Spleen (tissue), 11 donors: ENCODE measurements at regions not wholly inside any gene's neighbourhood (a gene's known extent, or its start where the extent isn't known, plus 50 kb on each side); places are given as distances from the start of the nearest gene placed in this dataset.

Experiments
- DNase-seq: peaks from one replicate; pipeline ENCODE4 v3.0.0-alpha.2; 2020
- H3K27ac ChIP-seq, 8 donors: fragments of 200-600 bp; sonication (generic) in 7 of 8; 1 replicate in 4 of 8; 2 replicates in 4 of 8; pipeline versions ENCODE4 v1.5.0 to v1.8.0; 2016 to 2021; ENCODE audit warnings: inconsistent platforms in 4 of 8, mild to moderate bottlenecking in 4 of 8, moderate library complexity in 1 of 8
- H3K27me3 ChIP-seq, 7 donors: fragments of 200-600 bp; sonication (generic) in 6 of 7; replicated peaks in 1 of 7; 1 replicate in 4 of 7; 2 replicates in 3 of 7; pipeline versions ENCODE4 v1.5.0 to v1.8.0; 2016 to 2021; ENCODE audit warnings: inconsistent platforms in 3 of 7, mild to moderate bottlenecking in 1 of 7
- H3K36me3 ChIP-seq, 6 donors: fragments of 200-600 bp; sonication (generic) in 5 of 6; 1 replicate in 4 of 6; 2 replicates in 2 of 6; pipeline versions ENCODE4 v1.5.0 to v1.8.0; 2016 to 2021; ENCODE audit warnings: inconsistent platforms in 2 of 6
- H3K4me1 ChIP-seq, 6 donors: fragments of 200-600 bp; sonication (generic) in 5 of 6; 1 replicate in 3 of 6; 2 replicates in 3 of 6; pipeline versions ENCODE4 v1.5.0 to v1.8.0; 2016 to 2021; ENCODE audit warnings: inconsistent platforms in 3 of 6
- H3K4me3 ChIP-seq, 8 donors: fragments of 200-600 bp; sonication (generic) in 7 of 8; 1 replicate in 4 of 8; 2 replicates in 4 of 8; pipeline versions ENCODE4 v1.5.0 to v1.8.0; 2016 to 2021; ENCODE audit warnings: inconsistent platforms in 4 of 8, mild to moderate bottlenecking in 4 of 8, moderate library complexity in 2 of 8
- H3K9me3 ChIP-seq, 8 donors: fragments of 200-600 bp; sonication (generic) in 7 of 8; 1 replicate in 4 of 8; 2 replicates in 4 of 8; pipeline versions ENCODE4 v1.5.0 to v1.8.0; 2016 to 2021; ENCODE audit warnings: inconsistent platforms in 4 of 8
- POLR2A ChIP-seq, 3 donors: fragments of 450-650 bp; IDR thresholded peaks; one replicate each; pipeline ENCODE4 v1.5.1; 2017; ENCODE audit warnings: antibody characterized with exemption in 3 of 3, mild to moderate bottlenecking in 1 of 3
- POLR2AphosphoS5 ChIP-seq, 3 donors: sonication (generic); formaldehyde crosslinking; IDR thresholded peaks; one replicate each; pipeline ENCODE4 v1.5.1; 2017; ENCODE audit warnings: antibody characterized with exemption in 3 of 3
- WGBS, 5 donors: extraction: QIAGEN DNeasy Blood & Tissue Kit in 3 of 5; methylation state at CpG; one replicate each; pipeline versions ENCODE4 v1.1.5 to v1.1.7; 2013 to 2018; 5-methylcytosine and 5-hydroxymethylcytosine counted together
- intact Hi-C: fragments of 100-400 bp; cut with DNase I; formaldehyde crosslinking; loops from one replicate; pipeline ENCODE4 v1.15.0; 2023; ENCODE audit warnings: low total_unique reads
- TF ChIP-seq, protein P1 (sequence below), 11 experiments: fragments of 200-600 bp in 7 of 11; fragments of 450-650 bp in 4 of 11; sonication (generic) in 4 of 11; IDR thresholded peaks in 8 of 11; conservative IDR thresholded peaks in 3 of 11; 1 replicate in 7 of 11; 2 replicates in 4 of 11; pipeline versions ENCODE4 v1.4.0 to v1.8.0; 2016 to 2021; ENCODE audit warnings: antibody characterized with exemption in 11 of 11, inconsistent platforms in 4 of 11, mild to moderate bottlenecking in 1 of 11
- donor health status: healthy with polysubstance abuse.
- donor health status: DM: no; HTN: no; CAD: no; lungs with moderate emphysema.
- donor health status: DM: no; HTN: no; CAD: no.
- donor health status: Bipolar disorder and iron deficiency.
- donor health status: healthy.
- donor health status: DM: no; HTN: no; CAD: no.
- donor health status: DM: yes; HTN: yes; CAD: no.

DNA sequence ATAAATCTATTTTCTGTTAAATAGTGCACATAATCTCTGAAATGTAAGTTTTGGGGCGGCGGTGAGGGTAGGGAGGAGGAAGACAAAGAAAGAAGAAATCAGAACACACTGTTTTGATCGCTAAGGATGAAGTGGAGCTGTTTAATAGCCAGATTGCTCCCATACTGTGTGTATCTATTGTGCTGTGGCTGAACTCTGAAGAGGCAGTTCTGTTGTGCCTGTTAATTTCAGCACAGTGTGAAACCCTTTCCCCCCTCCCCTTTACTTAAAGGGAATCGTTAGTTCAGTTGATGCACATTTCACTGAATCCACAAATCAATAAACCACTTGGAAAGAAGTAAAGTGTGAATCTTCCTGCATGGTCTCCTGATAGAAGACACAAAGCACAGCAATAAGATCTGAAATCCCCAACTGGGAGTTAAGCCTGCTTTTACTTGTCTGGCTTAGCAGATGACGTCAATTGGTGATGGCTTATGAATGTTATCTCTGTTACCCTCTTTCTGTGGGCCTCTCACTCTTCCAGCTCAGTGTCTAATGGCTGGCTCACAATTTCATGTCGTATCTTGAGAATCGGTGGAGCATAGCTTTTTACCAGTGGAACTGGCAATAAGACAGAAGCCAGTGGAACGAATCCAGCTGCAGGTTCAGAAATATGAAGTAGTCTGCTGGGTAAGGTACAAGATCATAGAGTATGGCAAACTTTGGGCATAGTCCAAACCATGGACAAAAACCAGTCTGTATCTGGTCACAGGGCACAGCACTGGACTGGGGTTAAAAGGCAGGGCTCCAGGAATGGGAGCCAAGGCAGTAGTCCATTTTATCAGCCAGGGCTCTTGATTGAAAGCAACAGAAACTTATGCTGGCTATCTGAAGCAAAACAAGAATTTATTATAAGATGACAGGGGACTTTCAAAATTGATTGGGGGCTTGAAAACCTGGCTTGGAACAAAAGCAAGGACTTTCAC lies 413.5 kb upstream of the SEL1L start:
- DNase-seq: no peak
- no peaks in the 10 kb centered on the region for H3K9me3 ChIP-seq
- H3K4me1 ChIP-seq: no peaks in the 10 kb centered on the region
- no peak for TF ChIP-seq POLR2A (IDR thresholded peaks at IDR 0.05)
- TF ChIP-seq POLR2AphosphoS5 (IDR thresholded peaks at IDR 0.05): no peak
- TF ChIP-seq, protein P1, sequence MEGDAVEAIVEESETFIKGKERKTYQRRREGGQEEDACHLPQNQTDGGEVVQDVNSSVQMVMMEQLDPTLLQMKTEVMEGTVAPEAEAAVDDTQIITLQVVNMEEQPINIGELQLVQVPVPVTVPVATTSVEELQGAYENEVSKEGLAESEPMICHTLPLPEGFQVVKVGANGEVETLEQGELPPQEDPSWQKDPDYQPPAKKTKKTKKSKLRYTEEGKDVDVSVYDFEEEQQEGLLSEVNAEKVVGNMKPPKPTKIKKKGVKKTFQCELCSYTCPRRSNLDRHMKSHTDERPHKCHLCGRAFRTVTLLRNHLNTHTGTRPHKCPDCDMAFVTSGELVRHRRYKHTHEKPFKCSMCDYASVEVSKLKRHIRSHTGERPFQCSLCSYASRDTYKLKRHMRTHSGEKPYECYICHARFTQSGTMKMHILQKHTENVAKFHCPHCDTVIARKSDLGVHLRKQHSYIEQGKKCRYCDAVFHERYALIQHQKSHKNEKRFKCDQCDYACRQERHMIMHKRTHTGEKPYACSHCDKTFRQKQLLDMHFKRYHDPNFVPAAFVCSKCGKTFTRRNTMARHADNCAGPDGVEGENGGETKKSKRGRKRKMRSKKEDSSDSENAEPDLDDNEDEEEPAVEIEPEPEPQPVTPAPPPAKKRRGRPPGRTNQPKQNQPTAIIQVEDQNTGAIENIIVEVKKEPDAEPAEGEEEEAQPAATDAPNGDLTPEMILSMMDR (IDR thresholded peaks at IDR 0.05 in 8 of 11, conservative IDR thresholded peaks at IDR 0.05 in 3 of 11): no peak
- no peaks in the 10 kb centered on the region for H3K27me3 ChIP-seq
- 80 to 86% (median 84%) methylated on average over 8 of the region's 8 CpGs for WGBS, 5 donors
- intact Hi-C loops: no loop called here
- H3K27ac ChIP-seq: no peak overlapping the region
- H3K4me3 ChIP-seq: no peak overlapping the region
- H3K36me3 ChIP-seq: no peaks in the 10 kb centered on the region

DNA sequence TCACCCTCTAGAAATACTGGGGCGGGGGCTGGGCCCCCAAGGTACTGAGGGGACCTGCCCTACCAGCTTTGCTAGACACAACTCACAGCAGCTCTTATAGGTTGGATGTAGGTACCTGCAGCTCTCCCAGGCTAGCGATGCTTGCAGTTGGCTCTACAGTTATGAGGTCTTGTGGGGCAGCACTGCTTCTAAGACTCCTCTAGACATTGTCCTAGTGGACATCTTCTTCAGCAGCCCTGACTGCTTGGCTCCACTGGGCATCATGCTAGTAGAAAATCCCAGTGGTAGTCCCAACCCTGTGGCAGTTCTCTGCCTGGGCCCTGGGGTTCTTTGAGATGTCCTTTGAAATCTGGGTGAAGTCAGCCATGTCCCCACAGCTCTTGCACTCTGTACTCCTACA lies 419.3 kb upstream of the SEL1L start:
- no peaks in the 10 kb centered on the region for H3K27me3 ChIP-seq
- no peaks in the 10 kb centered on the region for H3K36me3 ChIP-seq
- no peak for DNase-seq
- TF ChIP-seq, protein P1 (IDR thresholded peaks at IDR 0.05 in 8 of 11, conservative IDR thresholded peaks at IDR 0.05 in 3 of 11): no peak
- intact Hi-C loops: no loop called here
- no peaks in the 10 kb centered on the region for H3K4me1 ChIP-seq
- 61 to 73% (median 68%) methylated on average over 2 of the region's 2 CpGs for WGBS, 5 donors
- H3K9me3 ChIP-seq: peaks cover 0 to 4% (median 0%) of the 10 kb centered on the region in 8 donors
- H3K27ac ChIP-seq: no peak overlapping the region
- no peak overlapping the region for H3K4me3 ChIP-seq

DNA sequence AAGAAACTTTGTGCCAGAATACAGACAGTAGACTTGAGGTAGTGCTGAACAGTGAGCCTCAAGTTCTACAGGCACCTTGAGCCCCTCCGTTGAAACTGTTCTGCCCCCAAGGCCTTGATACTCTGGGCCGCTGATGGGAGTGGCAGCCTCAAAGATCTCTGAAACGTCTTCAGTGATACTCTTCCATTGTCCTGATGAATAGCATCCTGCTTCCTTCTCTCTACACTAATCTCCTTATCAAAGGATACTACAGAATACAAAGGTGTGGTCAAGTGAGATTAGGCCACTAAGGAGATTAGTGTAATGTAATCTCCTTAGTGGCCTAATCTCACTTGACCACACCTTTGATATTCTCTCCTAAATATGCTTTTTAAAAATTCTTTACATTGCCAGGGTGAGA lies 419.8 kb upstream of the SEL1L start:
- intact Hi-C loops: no loop called here
- Histone ChIP-seq H3K36me3 (no peaks in the 10 kb centered on the region), H3K4me3 (no peak overlapping the region), H3K4me1 (no peaks in the 10 kb centered on the region), H3K27me3 (no peaks in the 10 kb centered on the region), H3K27ac (no peak overlapping the region), H3K9me3 (peaks cover 0 to 4% (median 0%) of the 10 kb centered on the region in 8 donors)
- 69 to 77% (median 71%) methylated on average over 3 of the region's 3 CpGs for WGBS, 5 donors
- TF ChIP-seq, protein P1 (IDR thresholded peaks at IDR 0.05 in 8 of 11, conservative IDR thresholded peaks at IDR 0.05 in 3 of 11): no peak
- TF ChIP-seq POLR2A (IDR thresholded peaks at IDR 0.05) (no peak), POLR2AphosphoS5 (IDR thresholded peaks at IDR 0.05) (no peak)
- DNase-seq: no peak

DNA sequence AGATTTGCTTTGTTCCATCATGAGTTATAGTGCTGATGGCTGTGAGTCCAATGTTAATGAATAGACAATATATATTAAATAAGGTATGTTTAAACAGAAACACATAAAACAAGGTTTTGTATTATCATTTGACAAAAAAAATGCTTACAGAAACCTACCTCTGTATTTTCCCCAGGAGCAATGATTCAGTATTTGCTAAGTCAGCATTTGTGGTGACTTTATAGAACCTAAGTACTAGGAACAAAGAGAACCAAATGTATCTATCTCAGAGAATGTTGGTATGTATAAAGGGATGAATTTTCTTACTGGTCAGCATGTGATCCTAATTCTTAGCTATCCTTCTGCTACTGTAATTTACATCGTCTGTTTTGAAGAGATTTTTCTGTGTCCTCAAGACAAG lies 421.5 kb upstream of the SEL1L start:
- no peaks in the 10 kb centered on the region for H3K27me3 ChIP-seq
- no peak overlapping the region for H3K4me3 ChIP-seq
- no peaks in the 10 kb centered on the region for H3K36me3 ChIP-seq
- DNase-seq: no peak
- intact Hi-C loops: no loop called here
- WGBS, 5 donors: 74 to 88% (median 82%) methylated on average over 1 of the region's 1 CpG
- TF ChIP-seq, protein P1 (IDR thresholded peaks at IDR 0.05 in 8 of 11, conservative IDR thresholded peaks at IDR 0.05 in 3 of 11): no peak
- TF ChIP-seq POLR2A (IDR thresholded peaks at IDR 0.05) (no peak), POLR2AphosphoS5 (IDR thresholded peaks at IDR 0.05) (no peak)
- H3K27ac ChIP-seq: no peak overlapping the region
- peaks cover 0 to 4% (median 0%) of the 10 kb centered on the region in 8 donors for H3K9me3 ChIP-seq
- H3K4me1 ChIP-seq: no peaks in the 10 kb centered on the region
